Thyroid gland (tissue), 4 donors: ENCODE measurements at regions not wholly inside any gene's neighbourhood (a gene's known extent, or its start where the extent isn't known, plus 50 kb on each side); places are given as distances from the start of the nearest gene placed in this dataset.

Experiments used
- POLR2A ChIP-seq, 2 donors: fragments of 450-650 bp; IDR thresholded peaks; one replicate each; pipeline ENCODE4 v1.6.1; 2017; ENCODE audit warnings: antibody characterized with exemption in 2 of 2, mild to moderate bottlenecking in 2 of 2, moderate library complexity in 1 of 2
- TF ChIP-seq, protein P1 (sequence below), 6 experiments: fragments of 200-600 bp in 3 of 6; fragments of 450-650 bp in 3 of 6; sonication (generic) in 3 of 6; IDR thresholded peaks; one replicate each; pipeline ENCODE4 v1.5.1; 2016 to 2019; ENCODE audit warnings: antibody characterized with exemption in 6 of 6, mild to moderate bottlenecking in 2 of 6, inconsistent platforms in 1 of 6, moderate library complexity in 1 of 6

GRCh38 chr17:73703192-73703591 is 58.9 kb upstream of the SDK2 start:
- TF ChIP-seq, protein P1, sequence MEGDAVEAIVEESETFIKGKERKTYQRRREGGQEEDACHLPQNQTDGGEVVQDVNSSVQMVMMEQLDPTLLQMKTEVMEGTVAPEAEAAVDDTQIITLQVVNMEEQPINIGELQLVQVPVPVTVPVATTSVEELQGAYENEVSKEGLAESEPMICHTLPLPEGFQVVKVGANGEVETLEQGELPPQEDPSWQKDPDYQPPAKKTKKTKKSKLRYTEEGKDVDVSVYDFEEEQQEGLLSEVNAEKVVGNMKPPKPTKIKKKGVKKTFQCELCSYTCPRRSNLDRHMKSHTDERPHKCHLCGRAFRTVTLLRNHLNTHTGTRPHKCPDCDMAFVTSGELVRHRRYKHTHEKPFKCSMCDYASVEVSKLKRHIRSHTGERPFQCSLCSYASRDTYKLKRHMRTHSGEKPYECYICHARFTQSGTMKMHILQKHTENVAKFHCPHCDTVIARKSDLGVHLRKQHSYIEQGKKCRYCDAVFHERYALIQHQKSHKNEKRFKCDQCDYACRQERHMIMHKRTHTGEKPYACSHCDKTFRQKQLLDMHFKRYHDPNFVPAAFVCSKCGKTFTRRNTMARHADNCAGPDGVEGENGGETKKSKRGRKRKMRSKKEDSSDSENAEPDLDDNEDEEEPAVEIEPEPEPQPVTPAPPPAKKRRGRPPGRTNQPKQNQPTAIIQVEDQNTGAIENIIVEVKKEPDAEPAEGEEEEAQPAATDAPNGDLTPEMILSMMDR (IDR thresholded peaks at IDR 0.05) = no peak
- no peak for TF ChIP-seq POLR2A (IDR thresholded peaks at IDR 0.05)
